ENCODE measurements at regions not wholly inside any gene's neighbourhood (a gene's known extent, or its start where the extent isn't known, plus 50 kb on each side); places are given as distances from the start of the nearest gene placed in this dataset.

GRCh38 chr14:98984027-98984718 is 287.8 kb downstream of the BCL11B start:
- Histone ChIP-seq H3K27me3 (ENCODE audit: control insufficient read depth in 2 of 2, insufficient read depth in 2 of 2, low read length in 2 of 2) (no peaks in the 10 kb centered on the region), H3K9me3 (ENCODE audit: control insufficient read depth in 2 of 2, low read length in 2 of 2) (no peaks in the 10 kb centered on the region), H3K27ac (ENCODE audit: low read depth in 2 of 2, low read length in 2 of 2) (no peak overlapping the region), H3K4me1 (ENCODE audit: control insufficient read depth in 2 of 2, insufficient read depth in 2 of 2, low read length in 2 of 2) (no peaks in the 10 kb centered on the region), H3K36me3 (ENCODE audit: control insufficient read depth in 2 of 2, insufficient read depth in 2 of 2, low read length in 2 of 2) (no peaks in the 10 kb centered on the region), H3K9ac (ENCODE audit: low read depth in 1 of 2, low read length in 2 of 2) (no peak overlapping the region), H3K4me3 (ENCODE audit: low read length in 2 of 2) (no peak overlapping the region)

- no peaks in the 10 kb centered on the region for H3K9me3 ChIP-seq (ENCODE audit: control insufficient read depth in 2 of 2, low read length in 2 of 2)
- H3K4me1 ChIP-seq (ENCODE audit: control insufficient read depth in 2 of 2, insufficient read depth in 2 of 2, low read length in 2 of 2) = no peaks in the 10 kb centered on the region
- H3K27me3 ChIP-seq (ENCODE audit: control insufficient read depth in 2 of 2, insufficient read depth in 2 of 2, low read length in 2 of 2) = no peaks in the 10 kb centered on the region
- H3K4me3 ChIP-seq (ENCODE audit: low read length in 2 of 2) = no peak overlapping the region
- H3K27ac ChIP-seq (ENCODE audit: low read depth in 2 of 2, low read length in 2 of 2) = no peak overlapping the region
- H3K9ac ChIP-seq (ENCODE audit: low read depth in 1 of 2, low read length in 2 of 2) = no peak overlapping the region
- H3K36me3 ChIP-seq (ENCODE audit: control insufficient read depth in 2 of 2, insufficient read depth in 2 of 2, low read length in 2 of 2) = no peaks in the 10 kb centered on the region
These were observed 287.3 kb downstream of the BCL11B start for GRCh38 chr14:98984719-98985041.

GRCh38 chr14:98993818-98994217 is 278.2 kb downstream of the BCL11B start:
- no peaks in the 10 kb centered on the region for H3K36me3 ChIP-seq (ENCODE audit: control insufficient read depth in 2 of 2, insufficient read depth in 2 of 2, low read length in 2 of 2)
- no peaks in the 10 kb centered on the region for H3K27me3 ChIP-seq (ENCODE audit: control insufficient read depth in 2 of 2, insufficient read depth in 2 of 2, low read length in 2 of 2)
- no peak overlapping the region for H3K4me3 ChIP-seq (ENCODE audit: low read length in 2 of 2)
- H3K9ac ChIP-seq (ENCODE audit: low read depth in 1 of 2, low read length in 2 of 2) = no peak overlapping the region
- no peaks in the 10 kb centered on the region for H3K9me3 ChIP-seq (ENCODE audit: control insufficient read depth in 2 of 2, low read length in 2 of 2)
- no peak overlapping the region for H3K27ac ChIP-seq (ENCODE audit: low read depth in 2 of 2, low read length in 2 of 2)
- H3K4me1 ChIP-seq (ENCODE audit: control insufficient read depth in 2 of 2, insufficient read depth in 2 of 2, low read length in 2 of 2) = no peaks in the 10 kb centered on the region

- no peak overlapping the region for H3K27ac ChIP-seq (ENCODE audit: low read depth in 2 of 2, low read length in 2 of 2)
- no peaks in the 10 kb centered on the region for H3K36me3 ChIP-seq (ENCODE audit: control insufficient read depth in 2 of 2, insufficient read depth in 2 of 2, low read length in 2 of 2)
These were observed 277.4 kb downstream of the BCL11B start for GRCh38 chr14:98994561-98994960.

GRCh38 chr14:98997526-98998205 is 274.3 kb downstream of the BCL11B start:
- no peak overlapping the region for H3K4me3 ChIP-seq (ENCODE audit: low read length in 2 of 2)
- H3K27ac ChIP-seq (ENCODE audit: low read depth in 2 of 2, low read length in 2 of 2) = no peak overlapping the region
- H3K9me3 ChIP-seq (ENCODE audit: control insufficient read depth in 2 of 2, low read length in 2 of 2) = no peaks in the 10 kb centered on the region
- H3K27me3 ChIP-seq (ENCODE audit: control insufficient read depth in 2 of 2, insufficient read depth in 2 of 2, low read length in 2 of 2) = no peaks in the 10 kb centered on the region
- H3K36me3 ChIP-seq (ENCODE audit: control insufficient read depth in 2 of 2, insufficient read depth in 2 of 2, low read length in 2 of 2) = no peaks in the 10 kb centered on the region
- H3K4me1 ChIP-seq (ENCODE audit: control insufficient read depth in 2 of 2, insufficient read depth in 2 of 2, low read length in 2 of 2) = no peaks in the 10 kb centered on the region
- H3K9ac ChIP-seq (ENCODE audit: low read depth in 1 of 2, low read length in 2 of 2) = no peak overlapping the region

More at GRCh38 chr14:98994561-98994960, 277.4 kb downstream of the BCL11B start:
- H3K4me1 ChIP-seq (ENCODE audit: control insufficient read depth in 2 of 2, insufficient read depth in 2 of 2, low read length in 2 of 2) = no peaks in the 10 kb centered on the region
- H3K9me3 ChIP-seq (ENCODE audit: control insufficient read depth in 2 of 2, low read length in 2 of 2) = no peaks in the 10 kb centered on the region
- H3K4me3 ChIP-seq (ENCODE audit: low read length in 2 of 2) = no peak overlapping the region
- H3K27me3 ChIP-seq (ENCODE audit: control insufficient read depth in 2 of 2, insufficient read depth in 2 of 2, low read length in 2 of 2) = no peaks in the 10 kb centered on the region
- H3K9ac ChIP-seq (ENCODE audit: low read depth in 1 of 2, low read length in 2 of 2) = no peak overlapping the region

GRCh38 chr14:98999345-98999744 is 272.7 kb downstream of the BCL11B start:
- Histone ChIP-seq H3K9ac (ENCODE audit: low read depth in 1 of 2, low read length in 2 of 2) (no peak overlapping the region), H3K36me3 (ENCODE audit: control insufficient read depth in 2 of 2, insufficient read depth in 2 of 2, low read length in 2 of 2) (no peaks in the 10 kb centered on the region), H3K4me1 (ENCODE audit: control insufficient read depth in 2 of 2, insufficient read depth in 2 of 2, low read length in 2 of 2) (no peaks in the 10 kb centered on the region), H3K27ac (ENCODE audit: low read depth in 2 of 2, low read length in 2 of 2) (no peak overlapping the region), H3K4me3 (ENCODE audit: low read length in 2 of 2) (no peak overlapping the region), H3K27me3 (ENCODE audit: control insufficient read depth in 2 of 2, insufficient read depth in 2 of 2, low read length in 2 of 2) (no peaks in the 10 kb centered on the region), H3K9me3 (ENCODE audit: control insufficient read depth in 2 of 2, low read length in 2 of 2) (no peaks in the 10 kb centered on the region)

GRCh38 chr14:98999901-99000300 is 272.1 kb downstream of the BCL11B start:
- Histone ChIP-seq H3K9ac (ENCODE audit: low read depth in 1 of 2, low read length in 2 of 2) (no peak overlapping the region), H3K36me3 (ENCODE audit: control insufficient read depth in 2 of 2, insufficient read depth in 2 of 2, low read length in 2 of 2) (no peaks in the 10 kb centered on the region), H3K4me1 (ENCODE audit: control insufficient read depth in 2 of 2, insufficient read depth in 2 of 2, low read length in 2 of 2) (no peaks in the 10 kb centered on the region), H3K27me3 (ENCODE audit: control insufficient read depth in 2 of 2, insufficient read depth in 2 of 2, low read length in 2 of 2) (no peaks in the 10 kb centered on the region), H3K4me3 (ENCODE audit: low read length in 2 of 2) (no peak overlapping the region), H3K27ac (ENCODE audit: low read depth in 2 of 2, low read length in 2 of 2) (no peak overlapping the region), H3K9me3 (ENCODE audit: control insufficient read depth in 2 of 2, low read length in 2 of 2) (no peaks in the 10 kb centered on the region)

GRCh38 chr14:99001241-99001640 is 270.8 kb downstream of the BCL11B start:
- H3K27me3 ChIP-seq (ENCODE audit: control insufficient read depth in 2 of 2, insufficient read depth in 2 of 2, low read length in 2 of 2) = no peaks in the 10 kb centered on the region
- no peaks in the 10 kb centered on the region for H3K36me3 ChIP-seq (ENCODE audit: control insufficient read depth in 2 of 2, insufficient read depth in 2 of 2, low read length in 2 of 2)
- H3K9me3 ChIP-seq (ENCODE audit: control insufficient read depth in 2 of 2, low read length in 2 of 2) = no peaks in the 10 kb centered on the region
- no peaks in the 10 kb centered on the region for H3K4me1 ChIP-seq (ENCODE audit: control insufficient read depth in 2 of 2, insufficient read depth in 2 of 2, low read length in 2 of 2)
- H3K4me3 ChIP-seq (ENCODE audit: low read length in 2 of 2) = no peak overlapping the region
- no peak overlapping the region for H3K9ac ChIP-seq (ENCODE audit: low read depth in 1 of 2, low read length in 2 of 2)
- no peak overlapping the region for H3K27ac ChIP-seq (ENCODE audit: low read depth in 2 of 2, low read length in 2 of 2)

GRCh38 chr14:99003646-99004045 is 268.4 kb downstream of the BCL11B start:
- Histone ChIP-seq H3K27me3 (ENCODE audit: control insufficient read depth in 2 of 2, insufficient read depth in 2 of 2, low read length in 2 of 2) (no peaks in the 10 kb centered on the region), H3K27ac (ENCODE audit: low read depth in 2 of 2, low read length in 2 of 2) (no peak overlapping the region), H3K9me3 (ENCODE audit: control insufficient read depth in 2 of 2, low read length in 2 of 2) (no peaks in the 10 kb centered on the region), H3K36me3 (ENCODE audit: control insufficient read depth in 2 of 2, insufficient read depth in 2 of 2, low read length in 2 of 2) (no peaks in the 10 kb centered on the region), H3K4me3 (ENCODE audit: low read length in 2 of 2) (no peak overlapping the region), H3K9ac (ENCODE audit: low read depth in 1 of 2, low read length in 2 of 2) (no peak overlapping the region), H3K4me1 (ENCODE audit: control insufficient read depth in 2 of 2, insufficient read depth in 2 of 2, low read length in 2 of 2) (no peaks in the 10 kb centered on the region)

- no peak overlapping the region for H3K27ac ChIP-seq (ENCODE audit: low read depth in 2 of 2, low read length in 2 of 2)
- H3K27me3 ChIP-seq (ENCODE audit: control insufficient read depth in 2 of 2, insufficient read depth in 2 of 2, low read length in 2 of 2) = no peaks in the 10 kb centered on the region
- H3K4me1 ChIP-seq (ENCODE audit: control insufficient read depth in 2 of 2, insufficient read depth in 2 of 2, low read length in 2 of 2) = no peaks in the 10 kb centered on the region
- H3K4me3 ChIP-seq (ENCODE audit: low read length in 2 of 2) = no peak overlapping the region
- no peaks in the 10 kb centered on the region for H3K9me3 ChIP-seq (ENCODE audit: control insufficient read depth in 2 of 2, low read length in 2 of 2)
- H3K36me3 ChIP-seq (ENCODE audit: control insufficient read depth in 2 of 2, insufficient read depth in 2 of 2, low read length in 2 of 2) = no peaks in the 10 kb centered on the region
- no peak overlapping the region for H3K9ac ChIP-seq (ENCODE audit: low read depth in 1 of 2, low read length in 2 of 2)
These were observed 267.9 kb downstream of the BCL11B start for GRCh38 chr14:99004112-99004511.

All from mucosa of rectum (tissue), 2 donors.